Stomach (tissue), 4 donors: ENCODE measurements at regions not wholly inside any gene's neighbourhood (a gene's known extent, or its start where the extent isn't known, plus 50 kb on each side); places are given as distances from the start of the nearest gene placed in this dataset.

Experiments used
- CTCF ChIP-seq, 7 experiments: fragments of 450-650 bp in 4 of 7; fragments of 200-600 bp in 3 of 7; sonication (generic) in 3 of 7; IDR thresholded peaks; one replicate each; pipeline ENCODE4 v1.5.1; 2016 to 2019; ENCODE audit warnings: antibody characterized with exemption in 7 of 7, control low read depth in 2 of 7, mild to moderate bottlenecking in 1 of 7
- EP300 ChIP-seq: sonication (generic); formaldehyde crosslinking; IDR thresholded peaks from one replicate; pipeline ENCODE4 v1.6.1; 2017; ENCODE audit warnings: antibody characterized with exemption

- TF ChIP-seq CTCF (IDR thresholded peaks at IDR 0.05): no peak
- no peak for TF ChIP-seq EP300
Observed at GRCh38 chr6:153367021-153367420, 235.9 kb upstream of the RGS17 start.
